Smooth muscle cell (in vitro differentiated cells): ENCODE measurements at regions not wholly inside any gene's neighbourhood (a gene's known extent, or its start where the extent isn't known, plus 50 kb on each side); places are given as distances from the start of the nearest gene placed in this dataset.
"Not testable (repeated sequence)": the region's sequence is repeated elsewhere in the genome, so short reads cannot be mapped to it uniquely, and the experiment has no call there.

Source experiments
- DNase-seq: peaks from one replicate; lab custom pipeline; 2025; ENCODE audit not compliant: unreplicated experiment; lab: John Stamatoyannopoulos, UW
- H2AFZ ChIP-seq: fragments of 200-600 bp; sonication (generic); 2 replicates; pipeline ENCODE4 v1.6.0; 2016; ENCODE audit warnings: antibody characterized with exemption, low read depth, mild to moderate bottlenecking
- H3F3A ChIP-seq: fragments of 200-600 bp; sonication (generic); 2 replicates; pipeline ENCODE4 v1.6.0; 2017; ENCODE audit warnings: antibody characterized with exemption, low read depth
- H3K27ac ChIP-seq: fragments of 200-600 bp; sonication (generic); 2 replicates; pipeline ENCODE4 v1.5.1; 2016; ENCODE audit warnings: low read depth, mild to moderate bottlenecking
- H3K27me3 ChIP-seq: fragments of 200-600 bp; sonication (generic); 2 replicates; pipeline ENCODE4 v1.6.1; 2016; ENCODE audit warnings: low read depth, mild to moderate bottlenecking
- H3K36me3 ChIP-seq: fragments of 200-600 bp; sonication (generic); 2 replicates; pipeline ENCODE4 v1.5.1; 2016; ENCODE audit warnings: low read depth
- H3K4me1 ChIP-seq: fragments of 200-600 bp; sonication (generic); 2 replicates; pipeline ENCODE4 v1.5.1; 2016; ENCODE audit warnings: low read depth
- H3K4me2 ChIP-seq: fragments of 200-600 bp; sonication (generic); 2 replicates; pipeline ENCODE4 v1.6.0; 2016; ENCODE audit warnings: mild to moderate bottlenecking
- H3K4me3 ChIP-seq: fragments of 200-600 bp; sonication (generic); 2 replicates; pipeline ENCODE4 v1.5.1; 2016; ENCODE audit warnings: mild to moderate bottlenecking
- H3K79me2 ChIP-seq: fragments of 200-600 bp; sonication (generic); 2 replicates; pipeline ENCODE4 v1.6.0; 2016; ENCODE audit warnings: low read depth, mild to moderate bottlenecking
- H3K9ac ChIP-seq: fragments of 200-600 bp; sonication (generic); 2 replicates; pipeline ENCODE4 v1.6.0; 2016; ENCODE audit warnings: low read depth
- H3K9me3 ChIP-seq: fragments of 200-600 bp; sonication (generic); replicated peaks from 2 replicates; pipeline ENCODE4 v1.5.1; 2016; ENCODE audit warnings: low read depth
- H4K20me1 ChIP-seq: fragments of 200-600 bp; sonication (generic); 2 replicates; pipeline ENCODE4 v1.6.0; 2016; ENCODE audit warnings: low read depth
- CTCF ChIP-seq: fragments of 200-600 bp; sonication (generic); IDR thresholded peaks from 2 replicates; pipeline ENCODE4 v1.5.1; 2017; ENCODE audit warnings: borderline replicate concordance, mild to moderate bottlenecking, antibody characterized with exemption; ENCODE audit not compliant: insufficient read depth, poor library complexity, severe bottlenecking
- WGBS: methylation state at CpG from one replicate; pipeline ENCODE4 v1.1.7; 2016; ENCODE audit warnings: low lambda C conversion rate; 5-methylcytosine and 5-hydroxymethylcytosine counted together

- DNase-seq = no peak
- Histone ChIP-seq H3K27me3 (no peaks in the 10 kb centered on the region), H2AFZ (no peak overlapping the region), H3F3A (no peaks in the 10 kb centered on the region), H3K4me1 (no peaks in the 10 kb centered on the region), H3K4me2 (no peak overlapping the region), H4K20me1 (no peaks in the 10 kb centered on the region), H3K9me3 (no peaks in the 10 kb centered on the region), H3K27ac (no peak overlapping the region), H3K4me3 (no peak overlapping the region), H3K79me2 (no peaks in the 10 kb centered on the region), H3K9ac (no peak overlapping the region), H3K36me3 (no peaks in the 10 kb centered on the region)
- TF ChIP-seq CTCF = no peak
- WGBS = 84% methylated on average over 9 of the region's 9 CpGs
Observed at GRCh38 chr2:201551901-201552300, 91.4 kb downstream of the TMEM237 start.

- Histone ChIP-seq H3K4me1 (no peaks in the 10 kb centered on the region), H3K9ac (no peak overlapping the region), H3K27ac (no peak overlapping the region), H3K4me3 (no peak overlapping the region), H3K36me3 (no peaks in the 10 kb centered on the region), H3K9me3 (no peaks in the 10 kb centered on the region), H3K4me2 (no peak overlapping the region), H3K27me3 (peaks cover 3% of the 10 kb centered on the region), H2AFZ (peak overlapping the region; percentile 81), H4K20me1 (no peaks in the 10 kb centered on the region), H3F3A (no peaks in the 10 kb centered on the region), H3K79me2 (no peaks in the 10 kb centered on the region)
- no peak for TF ChIP-seq CTCF
- no peak for DNase-seq
- WGBS = 55% methylated on average over 3 of the region's 3 CpGs
Observed at GRCh38 chr2:201546576-201546975, 95.0 kb downstream of the STRADB start.

GRCh38 chr2:201542291-201542690 is 90.8 kb downstream of the STRADB start:
- H3K4me3 ChIP-seq = no peak overlapping the region

GRCh38 chr2:201539271-201539670 is 87.7 kb downstream of the STRADB start:
- not testable (repeated sequence) for H3K36me3 ChIP-seq, H3K4me1 ChIP-seq, H3K27ac ChIP-seq, H3K9ac ChIP-seq, H3F3A ChIP-seq, H3K79me2 ChIP-seq, H4K20me1 ChIP-seq, H3K27me3 ChIP-seq, H3K9me3 ChIP-seq, DNase-seq, H3K4me2 ChIP-seq, H3K4me3 ChIP-seq, H2AFZ ChIP-seq
- 74% methylated on average over 3 of the region's 3 CpGs for WGBS

More at GRCh38 chr2:201542291-201542690, 90.8 kb downstream of the STRADB start:
- H3F3A ChIP-seq = no peaks in the 10 kb centered on the region
- no peaks in the 10 kb centered on the region for H3K36me3 ChIP-seq
- no peaks in the 10 kb centered on the region for H3K4me1 ChIP-seq
- H3K27me3 ChIP-seq = peaks cover 3% of the 10 kb centered on the region
- H3K9ac ChIP-seq = no peak overlapping the region
- H3K4me2 ChIP-seq = no peak overlapping the region
- no peak for TF ChIP-seq CTCF
- H3K27ac ChIP-seq = no peak overlapping the region
- no peak overlapping the region for H2AFZ ChIP-seq
- no peaks in the 10 kb centered on the region for H4K20me1 ChIP-seq
- no peaks in the 10 kb centered on the region for H3K79me2 ChIP-seq
- DNase-seq = no peak
- no peaks in the 10 kb centered on the region for H3K9me3 ChIP-seq
